ENCODE measurements at regions not wholly inside any gene's neighbourhood (a gene's known extent, or its start where the extent isn't known, plus 50 kb on each side); places are given as distances from the start of the nearest gene placed in this dataset.

- 96% methylated on average over 2 of the region's 2 CpGs for WGBS (ENCODE audit: insufficient coverage)
- H3K27me3 Mint-ChIP-seq (ENCODE audit: low read depth in 2 of 2) = no peaks in the 10 kb centered on the region
Observed at GRCh38 chr9:104286799-104287198, 192.7 kb downstream of the SMC2 start.

GRCh38 chr9:104287253-104287878 is 193.3 kb downstream of the SMC2 start:
- Histone ChIP-seq H3K27ac (ENCODE audit: low read length) (no peak overlapping the region), H3K36me3 (ENCODE audit: control insufficient read depth, insufficient read depth, low read length) (no peaks in the 10 kb centered on the region), H3K4me3 (ENCODE audit: low read length) (no peak overlapping the region), H3K27me3 (ENCODE audit: control insufficient read depth, insufficient read depth, low read length) (no peaks in the 10 kb centered on the region), H3K9me3 (ENCODE audit: control insufficient read depth, insufficient read depth, low read length) (no peaks in the 10 kb centered on the region), H3K4me1 (ENCODE audit: control insufficient read depth, insufficient read depth, low read length) (no peaks in the 10 kb centered on the region)
- no peak for ATAC-seq
- TF ChIP-seq CTCF (IDR thresholded peaks at IDR 0.05) = no peak
- Mint-ChIP-seq H3K4me1 (no peaks in the 10 kb centered on the region), H3K4me3 (no peak overlapping the region), H3K36me3 (no peaks in the 10 kb centered on the region), H3K9me3 (peaks cover 3 to 6% of the 10 kb centered on the region in 2 donors), H3K27ac (no peak overlapping the region), H3K27me3 (ENCODE audit: low read depth in 2 of 2) (no peaks in the 10 kb centered on the region)
- WGBS (ENCODE audit: insufficient coverage) = 100% methylated on average over 1 of the region's 5 CpGs
- no peak for DNase-seq
- intact Hi-C loops (cut with micrococcal nuclease) = no loop called here

More at GRCh38 chr9:104286799-104287198, 192.7 kb downstream of the SMC2 start:
- intact Hi-C loops (cut with micrococcal nuclease) = no loop called here
- Histone ChIP-seq H3K27ac (ENCODE audit: low read length) (no peak overlapping the region), H3K9me3 (ENCODE audit: control insufficient read depth, insufficient read depth, low read length) (no peaks in the 10 kb centered on the region), H3K36me3 (ENCODE audit: control insufficient read depth, insufficient read depth, low read length) (no peaks in the 10 kb centered on the region), H3K4me1 (ENCODE audit: control insufficient read depth, insufficient read depth, low read length) (no peaks in the 10 kb centered on the region), H3K4me3 (ENCODE audit: low read length) (no peak overlapping the region), H3K27me3 (ENCODE audit: control insufficient read depth, insufficient read depth, low read length) (no peaks in the 10 kb centered on the region)
- Mint-ChIP-seq H3K4me1 (no peaks in the 10 kb centered on the region), H3K4me3 (no peak overlapping the region), H3K36me3 (no peaks in the 10 kb centered on the region), H3K9me3 (peaks cover 3 to 6% of the 10 kb centered on the region in 2 donors), H3K27ac (no peak overlapping the region)
- no peak for TF ChIP-seq CTCF (IDR thresholded peaks at IDR 0.05)
- ATAC-seq (no peak), DNase-seq (no peak)

- H3K4me1 Mint-ChIP-seq = no peaks in the 10 kb centered on the region
- no peaks in the 10 kb centered on the region for H3K9me3 ChIP-seq (ENCODE audit: control insufficient read depth, insufficient read depth, low read length)
- no peak overlapping the region for H3K4me3 Mint-ChIP-seq
- H3K27ac ChIP-seq (ENCODE audit: low read length) = no peak overlapping the region
- no peaks in the 10 kb centered on the region for H3K27me3 ChIP-seq (ENCODE audit: control insufficient read depth, insufficient read depth, low read length)
- 78% methylated on average over 4 of the region's 4 CpGs for WGBS (ENCODE audit: insufficient coverage)
- intact Hi-C loops (cut with micrococcal nuclease) = no loop called here
- H3K4me1 ChIP-seq (ENCODE audit: control insufficient read depth, insufficient read depth, low read length) = no peaks in the 10 kb centered on the region
- H3K36me3 Mint-ChIP-seq = no peaks in the 10 kb centered on the region
- no peaks in the 10 kb centered on the region for H3K36me3 ChIP-seq (ENCODE audit: control insufficient read depth, insufficient read depth, low read length)
- H3K9me3 Mint-ChIP-seq = peaks cover 4 to 6% of the 10 kb centered on the region in 2 donors
- no peak overlapping the region for H3K27ac Mint-ChIP-seq
- no peak for TF ChIP-seq CTCF (IDR thresholded peaks at IDR 0.05)
- H3K27me3 Mint-ChIP-seq (ENCODE audit: low read depth in 2 of 2) = no peaks in the 10 kb centered on the region
- ATAC-seq = no peak
- H3K4me3 ChIP-seq (ENCODE audit: low read length) = no peak overlapping the region
- no peak for DNase-seq
Observed at GRCh38 chr9:104293877-104294276, 199.8 kb downstream of the SMC2 start.

GRCh38 chr9:104300124-104300523 is 203.9 kb upstream of the OR13F1 start:
- Mint-ChIP-seq H3K4me1 (no peaks in the 10 kb centered on the region), H3K27me3 (ENCODE audit: low read depth in 2 of 2) (no peaks in the 10 kb centered on the region), H3K4me3 (no peak overlapping the region), H3K27ac (no peak overlapping the region), H3K36me3 (no peaks in the 10 kb centered on the region), H3K9me3 (peaks cover 6 to 9% of the 10 kb centered on the region in 2 donors)
- ATAC-seq (no peak), DNase-seq (no peak)
- H3K36me3 ChIP-seq (ENCODE audit: control insufficient read depth, insufficient read depth, low read length) = no peaks in the 10 kb centered on the region
- H3K27me3 ChIP-seq (ENCODE audit: control insufficient read depth, insufficient read depth, low read length) = no peaks in the 10 kb centered on the region
- H3K4me1 ChIP-seq (ENCODE audit: control insufficient read depth, insufficient read depth, low read length) = no peaks in the 10 kb centered on the region
- no peak overlapping the region for H3K27ac ChIP-seq (ENCODE audit: low read length)
- 81% methylated on average over 1 of the region's 1 CpG for WGBS (ENCODE audit: insufficient coverage)
- no peak overlapping the region for H3K4me3 ChIP-seq (ENCODE audit: low read length)
- TF ChIP-seq CTCF (IDR thresholded peaks at IDR 0.05) = no peak
- H3K9me3 ChIP-seq (ENCODE audit: control insufficient read depth, insufficient read depth, low read length) = peaks cover 7% of the 10 kb centered on the region
- intact Hi-C loops (cut with micrococcal nuclease) = no loop called here
